ENCODE measurements at regions not wholly inside any gene's neighbourhood (a gene's known extent, or its start where the extent isn't known, plus 50 kb on each side); places are given as distances from the start of the nearest gene placed in this dataset.

DNA sequence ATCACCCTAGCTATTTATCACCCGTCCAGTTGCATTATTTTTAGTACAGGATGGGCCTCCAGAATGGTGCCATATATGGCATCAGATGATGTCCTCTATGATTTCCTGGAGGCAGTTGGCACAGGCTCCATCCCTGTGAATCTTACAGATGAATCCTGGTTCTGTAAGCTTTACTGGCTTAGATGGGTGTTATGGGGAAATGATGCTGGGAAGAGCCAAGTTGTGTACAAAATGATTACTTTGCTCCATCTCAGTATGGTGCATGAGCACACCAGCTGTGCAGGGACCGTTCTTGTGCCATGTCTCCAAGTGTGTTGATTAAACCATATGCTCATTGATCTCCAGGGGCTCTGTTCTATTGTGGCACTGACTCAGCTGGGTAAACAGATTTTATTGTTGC, 755.7 kb downstream of the TLR4 start:
- no peak for TF ChIP-seq JUND (IDR thresholded peaks at IDR 0.05; ENCODE audit: low read depth, low read length)
- no peak for TF ChIP-seq SIN3A (IDR thresholded peaks at IDR 0.05; ENCODE audit: low read depth, low read length)
- TF ChIP-seq POLR2AphosphoS5 (IDR thresholded peaks at IDR 0.05; ENCODE audit: low read length), result no peak
- TF ChIP-seq, protein P1, sequence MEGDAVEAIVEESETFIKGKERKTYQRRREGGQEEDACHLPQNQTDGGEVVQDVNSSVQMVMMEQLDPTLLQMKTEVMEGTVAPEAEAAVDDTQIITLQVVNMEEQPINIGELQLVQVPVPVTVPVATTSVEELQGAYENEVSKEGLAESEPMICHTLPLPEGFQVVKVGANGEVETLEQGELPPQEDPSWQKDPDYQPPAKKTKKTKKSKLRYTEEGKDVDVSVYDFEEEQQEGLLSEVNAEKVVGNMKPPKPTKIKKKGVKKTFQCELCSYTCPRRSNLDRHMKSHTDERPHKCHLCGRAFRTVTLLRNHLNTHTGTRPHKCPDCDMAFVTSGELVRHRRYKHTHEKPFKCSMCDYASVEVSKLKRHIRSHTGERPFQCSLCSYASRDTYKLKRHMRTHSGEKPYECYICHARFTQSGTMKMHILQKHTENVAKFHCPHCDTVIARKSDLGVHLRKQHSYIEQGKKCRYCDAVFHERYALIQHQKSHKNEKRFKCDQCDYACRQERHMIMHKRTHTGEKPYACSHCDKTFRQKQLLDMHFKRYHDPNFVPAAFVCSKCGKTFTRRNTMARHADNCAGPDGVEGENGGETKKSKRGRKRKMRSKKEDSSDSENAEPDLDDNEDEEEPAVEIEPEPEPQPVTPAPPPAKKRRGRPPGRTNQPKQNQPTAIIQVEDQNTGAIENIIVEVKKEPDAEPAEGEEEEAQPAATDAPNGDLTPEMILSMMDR (IDR thresholded peaks at IDR 0.05 in 2 of 3, conservative IDR thresholded peaks at IDR 0.05 in 1 of 3; ENCODE audit: control insufficient read depth in 2 of 3, extremely low read depth in 1 of 3, insufficient read depth in 1 of 3, low read depth in 3 of 3, low read length in 3 of 3), result no peak
- TF ChIP-seq, protein P2, sequence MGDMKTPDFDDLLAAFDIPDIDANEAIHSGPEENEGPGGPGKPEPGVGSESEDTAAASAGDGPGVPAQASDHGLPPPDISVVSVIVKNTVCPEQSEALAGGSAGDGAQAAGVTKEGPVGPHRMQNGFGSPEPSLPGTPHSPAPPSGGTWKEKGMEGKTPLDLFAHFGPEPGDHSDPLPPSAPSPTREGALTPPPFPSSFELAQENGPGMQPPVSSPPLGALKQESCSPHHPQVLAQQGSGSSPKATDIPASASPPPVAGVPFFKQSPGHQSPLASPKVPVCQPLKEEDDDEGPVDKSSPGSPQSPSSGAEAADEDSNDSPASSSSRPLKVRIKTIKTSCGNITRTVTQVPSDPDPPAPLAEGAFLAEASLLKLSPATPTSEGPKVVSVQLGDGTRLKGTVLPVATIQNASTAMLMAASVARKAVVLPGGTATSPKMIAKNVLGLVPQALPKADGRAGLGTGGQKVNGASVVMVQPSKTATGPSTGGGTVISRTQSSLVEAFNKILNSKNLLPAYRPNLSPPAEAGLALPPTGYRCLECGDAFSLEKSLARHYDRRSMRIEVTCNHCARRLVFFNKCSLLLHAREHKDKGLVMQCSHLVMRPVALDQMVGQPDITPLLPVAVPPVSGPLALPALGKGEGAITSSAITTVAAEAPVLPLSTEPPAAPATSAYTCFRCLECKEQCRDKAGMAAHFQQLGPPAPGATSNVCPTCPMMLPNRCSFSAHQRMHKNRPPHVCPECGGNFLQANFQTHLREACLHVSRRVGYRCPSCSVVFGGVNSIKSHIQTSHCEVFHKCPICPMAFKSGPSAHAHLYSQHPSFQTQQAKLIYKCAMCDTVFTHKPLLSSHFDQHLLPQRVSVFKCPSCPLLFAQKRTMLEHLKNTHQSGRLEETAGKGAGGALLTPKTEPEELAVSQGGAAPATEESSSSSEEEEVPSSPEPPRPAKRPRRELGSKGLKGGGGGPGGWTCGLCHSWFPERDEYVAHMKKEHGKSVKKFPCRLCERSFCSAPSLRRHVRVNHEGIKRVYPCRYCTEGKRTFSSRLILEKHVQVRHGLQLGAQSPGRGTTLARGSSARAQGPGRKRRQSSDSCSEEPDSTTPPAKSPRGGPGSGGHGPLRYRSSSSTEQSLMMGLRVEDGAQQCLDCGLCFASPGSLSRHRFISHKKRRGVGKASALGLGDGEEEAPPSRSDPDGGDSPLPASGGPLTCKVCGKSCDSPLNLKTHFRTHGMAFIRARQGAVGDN (IDR thresholded peaks at IDR 0.05), result no peak
- no peak for TF ChIP-seq SP1 (IDR thresholded peaks at IDR 0.05; ENCODE audit: low read depth, low read length)
- no peak for TF ChIP-seq CHD4 (IDR thresholded peaks at IDR 0.05)
- no peak for TF ChIP-seq SUZ12 (IDR thresholded peaks at IDR 0.05; ENCODE audit: unreplicated experiment)
- no peak for TF ChIP-seq SREBF2 (IDR thresholded peaks at IDR 0.05; ENCODE audit: low read length)
- TF ChIP-seq, protein P3, sequence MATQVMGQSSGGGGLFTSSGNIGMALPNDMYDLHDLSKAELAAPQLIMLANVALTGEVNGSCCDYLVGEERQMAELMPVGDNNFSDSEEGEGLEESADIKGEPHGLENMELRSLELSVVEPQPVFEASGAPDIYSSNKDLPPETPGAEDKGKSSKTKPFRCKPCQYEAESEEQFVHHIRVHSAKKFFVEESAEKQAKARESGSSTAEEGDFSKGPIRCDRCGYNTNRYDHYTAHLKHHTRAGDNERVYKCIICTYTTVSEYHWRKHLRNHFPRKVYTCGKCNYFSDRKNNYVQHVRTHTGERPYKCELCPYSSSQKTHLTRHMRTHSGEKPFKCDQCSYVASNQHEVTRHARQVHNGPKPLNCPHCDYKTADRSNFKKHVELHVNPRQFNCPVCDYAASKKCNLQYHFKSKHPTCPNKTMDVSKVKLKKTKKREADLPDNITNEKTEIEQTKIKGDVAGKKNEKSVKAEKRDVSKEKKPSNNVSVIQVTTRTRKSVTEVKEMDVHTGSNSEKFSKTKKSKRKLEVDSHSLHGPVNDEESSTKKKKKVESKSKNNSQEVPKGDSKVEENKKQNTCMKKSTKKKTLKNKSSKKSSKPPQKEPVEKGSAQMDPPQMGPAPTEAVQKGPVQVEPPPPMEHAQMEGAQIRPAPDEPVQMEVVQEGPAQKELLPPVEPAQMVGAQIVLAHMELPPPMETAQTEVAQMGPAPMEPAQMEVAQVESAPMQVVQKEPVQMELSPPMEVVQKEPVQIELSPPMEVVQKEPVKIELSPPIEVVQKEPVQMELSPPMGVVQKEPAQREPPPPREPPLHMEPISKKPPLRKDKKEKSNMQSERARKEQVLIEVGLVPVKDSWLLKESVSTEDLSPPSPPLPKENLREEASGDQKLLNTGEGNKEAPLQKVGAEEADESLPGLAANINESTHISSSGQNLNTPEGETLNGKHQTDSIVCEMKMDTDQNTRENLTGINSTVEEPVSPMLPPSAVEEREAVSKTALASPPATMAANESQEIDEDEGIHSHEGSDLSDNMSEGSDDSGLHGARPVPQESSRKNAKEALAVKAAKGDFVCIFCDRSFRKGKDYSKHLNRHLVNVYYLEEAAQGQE (IDR thresholded peaks at IDR 0.05; ENCODE audit: low read depth, low read length), result no peak
- TF ChIP-seq, protein P4, sequence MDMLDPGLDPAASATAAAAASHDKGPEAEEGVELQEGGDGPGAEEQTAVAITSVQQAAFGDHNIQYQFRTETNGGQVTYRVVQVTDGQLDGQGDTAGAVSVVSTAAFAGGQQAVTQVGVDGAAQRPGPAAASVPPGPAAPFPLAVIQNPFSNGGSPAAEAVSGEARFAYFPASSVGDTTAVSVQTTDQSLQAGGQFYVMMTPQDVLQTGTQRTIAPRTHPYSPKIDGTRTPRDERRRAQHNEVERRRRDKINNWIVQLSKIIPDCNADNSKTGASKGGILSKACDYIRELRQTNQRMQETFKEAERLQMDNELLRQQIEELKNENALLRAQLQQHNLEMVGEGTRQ (IDR thresholded peaks at IDR 0.05; ENCODE audit: borderline replicate concordance, low read depth, low read length), result no peak
- no peak for TF ChIP-seq SPI1 (IDR thresholded peaks at IDR 0.05; ENCODE audit: borderline replicate concordance, insufficient read depth, low read depth, low read length)
- TF ChIP-seq ASH2L (IDR thresholded peaks at IDR 0.05; ENCODE audit: borderline replicate concordance, low read depth), result no peak

Measured in GM12878 (cell line).